ENCODE measurements at regions not wholly inside any gene's neighbourhood (a gene's known extent, or its start where the extent isn't known, plus 50 kb on each side); places are given as distances from the start of the nearest gene placed in this dataset.

- TF ChIP-seq, protein P1, sequence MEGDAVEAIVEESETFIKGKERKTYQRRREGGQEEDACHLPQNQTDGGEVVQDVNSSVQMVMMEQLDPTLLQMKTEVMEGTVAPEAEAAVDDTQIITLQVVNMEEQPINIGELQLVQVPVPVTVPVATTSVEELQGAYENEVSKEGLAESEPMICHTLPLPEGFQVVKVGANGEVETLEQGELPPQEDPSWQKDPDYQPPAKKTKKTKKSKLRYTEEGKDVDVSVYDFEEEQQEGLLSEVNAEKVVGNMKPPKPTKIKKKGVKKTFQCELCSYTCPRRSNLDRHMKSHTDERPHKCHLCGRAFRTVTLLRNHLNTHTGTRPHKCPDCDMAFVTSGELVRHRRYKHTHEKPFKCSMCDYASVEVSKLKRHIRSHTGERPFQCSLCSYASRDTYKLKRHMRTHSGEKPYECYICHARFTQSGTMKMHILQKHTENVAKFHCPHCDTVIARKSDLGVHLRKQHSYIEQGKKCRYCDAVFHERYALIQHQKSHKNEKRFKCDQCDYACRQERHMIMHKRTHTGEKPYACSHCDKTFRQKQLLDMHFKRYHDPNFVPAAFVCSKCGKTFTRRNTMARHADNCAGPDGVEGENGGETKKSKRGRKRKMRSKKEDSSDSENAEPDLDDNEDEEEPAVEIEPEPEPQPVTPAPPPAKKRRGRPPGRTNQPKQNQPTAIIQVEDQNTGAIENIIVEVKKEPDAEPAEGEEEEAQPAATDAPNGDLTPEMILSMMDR (IDR thresholded peaks at IDR 0.05) = no peak
- TF ChIP-seq TCF7 (CRISPR knock-in tag; IDR thresholded peaks at IDR 0.05; ENCODE audit: low read depth) (no peak), ZBTB21 (CRISPR knock-in tag; IDR thresholded peaks at IDR 0.05; ENCODE audit: borderline replicate concordance) (no peak), MAX (CRISPR knock-in tag; IDR thresholded peaks at IDR 0.05) (no peak), USF1 (CRISPR knock-in tag; IDR thresholded peaks at IDR 0.05) (no peak), ZNF671 (CRISPR knock-in tag; IDR thresholded peaks at IDR 0.05) (no peak), SMAD3 (CRISPR knock-in tag; IDR thresholded peaks at IDR 0.05; ENCODE audit: borderline replicate concordance) (no peak)
Observed at GRCh38 chr18:34031810-34032209, 192.9 kb downstream of the NOL4 start.

Data from WTC11 (cell line).